Fibroblast of lung (primary cell): ENCODE measurements at regions not wholly inside any gene's neighbourhood (a gene's known extent, or its start where the extent isn't known, plus 50 kb on each side); places are given as distances from the start of the nearest gene placed in this dataset.

Experiments
- EZH2 ChIP-seq: IDR thresholded peaks from 2 replicates; pipeline ENCODE4 v1.5.1; 2012; ENCODE audit warnings: low read length, control low read depth, mild to moderate bottlenecking; ENCODE audit errors: missing control alignments
- TF ChIP-seq, protein P1 (sequence below), 2 donors: IDR thresholded peaks in 1 of 2; conservative IDR thresholded peaks in 1 of 2; 1 replicate in 1 of 2; 2 replicates in 1 of 2; pipeline ENCODE4 v1.5.1; 2011 to 2012; ENCODE audit warnings: low read length in 2 of 2, control low read depth in 1 of 2, inconsistent platforms in 1 of 2, low read depth in 1 of 2, mild to moderate bottlenecking in 1 of 2

DNA sequence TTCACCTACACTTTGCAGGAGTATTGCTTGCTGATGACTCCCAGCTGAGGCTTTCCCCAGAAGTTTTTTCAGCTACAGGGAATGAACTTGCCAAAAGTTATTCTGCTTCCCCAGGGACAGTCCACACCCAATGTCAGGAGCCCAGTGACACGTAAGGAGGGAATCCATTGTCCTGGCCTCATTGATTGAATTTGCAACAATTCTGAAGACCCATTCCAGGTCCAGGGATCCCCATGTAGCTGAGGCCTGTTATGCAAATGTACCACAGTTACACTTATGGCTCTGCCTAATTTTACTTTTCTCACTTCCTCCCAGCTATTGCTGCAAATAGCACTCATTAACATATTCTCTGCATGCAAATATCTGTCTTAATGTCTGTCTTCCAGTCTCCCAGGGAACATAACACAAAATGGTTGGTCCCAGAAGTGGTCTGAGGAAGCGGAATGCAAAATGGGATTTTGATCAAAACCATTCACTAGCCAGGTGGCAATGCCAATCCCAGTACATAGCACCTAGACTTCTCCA lies 113.7 kb upstream of the ACTRT1 start:
- no peak for TF ChIP-seq EZH2
- TF ChIP-seq, protein P1, sequence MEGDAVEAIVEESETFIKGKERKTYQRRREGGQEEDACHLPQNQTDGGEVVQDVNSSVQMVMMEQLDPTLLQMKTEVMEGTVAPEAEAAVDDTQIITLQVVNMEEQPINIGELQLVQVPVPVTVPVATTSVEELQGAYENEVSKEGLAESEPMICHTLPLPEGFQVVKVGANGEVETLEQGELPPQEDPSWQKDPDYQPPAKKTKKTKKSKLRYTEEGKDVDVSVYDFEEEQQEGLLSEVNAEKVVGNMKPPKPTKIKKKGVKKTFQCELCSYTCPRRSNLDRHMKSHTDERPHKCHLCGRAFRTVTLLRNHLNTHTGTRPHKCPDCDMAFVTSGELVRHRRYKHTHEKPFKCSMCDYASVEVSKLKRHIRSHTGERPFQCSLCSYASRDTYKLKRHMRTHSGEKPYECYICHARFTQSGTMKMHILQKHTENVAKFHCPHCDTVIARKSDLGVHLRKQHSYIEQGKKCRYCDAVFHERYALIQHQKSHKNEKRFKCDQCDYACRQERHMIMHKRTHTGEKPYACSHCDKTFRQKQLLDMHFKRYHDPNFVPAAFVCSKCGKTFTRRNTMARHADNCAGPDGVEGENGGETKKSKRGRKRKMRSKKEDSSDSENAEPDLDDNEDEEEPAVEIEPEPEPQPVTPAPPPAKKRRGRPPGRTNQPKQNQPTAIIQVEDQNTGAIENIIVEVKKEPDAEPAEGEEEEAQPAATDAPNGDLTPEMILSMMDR (conservative IDR thresholded peaks at IDR 0.05 in 1 of 2, IDR thresholded peaks at IDR 0.05 in 1 of 2; ENCODE audit: low read depth in 1 of 2, low read length in 2 of 2): no peak
